IPS DF 19.7 (cell line): ENCODE measurements at regions not wholly inside any gene's neighbourhood (a gene's known extent, or its start where the extent isn't known, plus 50 kb on each side); places are given as distances from the start of the nearest gene placed in this dataset.

ENCODE experiments used
- DNase-seq: peaks from one replicate; pipeline ENCODE4 v3.0.0-alpha.2; 2013; ENCODE audit warnings: low read depth, low spot score

GRCh38 chr2:120936476-120937334 lies 201.0 kb downstream of the GLI2 start:
- DNase-seq: no peak

- DNase-seq: no peak
Observed at GRCh38 chr2:120937686-120938044, 202.0 kb downstream of the GLI2 start.

GRCh38 chr2:120938045-120938771 lies 202.5 kb downstream of the GLI2 start:
- DNase-seq: no peak

- no peak for DNase-seq
Observed at GRCh38 chr2:120939595-120940318, 204.1 kb downstream of the GLI2 start.

- DNase-seq: no peak
Observed at GRCh38 chr2:120940319-120940696, 204.6 kb downstream of the GLI2 start.

GRCh38 chr2:120940726-120941256 lies 205.1 kb downstream of the GLI2 start:
- DNase-seq: no peak

- no peak for DNase-seq
Observed at GRCh38 chr2:120941571-120942120, 206.0 kb downstream of the GLI2 start.

GRCh38 chr2:120942658-120943057 lies 207.0 kb downstream of the GLI2 start:
- DNase-seq: no peak

- DNase-seq: no peak
Observed at GRCh38 chr2:120943403-120944034, 207.9 kb downstream of the GLI2 start.

GRCh38 chr2:120944575-120944974 lies 208.9 kb downstream of the GLI2 start:
- DNase-seq: no peak

GRCh38 chr2:120945091-120945490 lies 209.4 kb downstream of the GLI2 start:
- DNase-seq: no peak

- DNase-seq: no peak
Observed at GRCh38 chr2:120945832-120946499, 210.3 kb downstream of the GLI2 start.

- DNase-seq: no peak
Observed at GRCh38 chr2:120947327-120947726, 211.7 kb downstream of the GLI2 start.

- no peak for DNase-seq
Observed at GRCh38 chr2:120947982-120948661, 212.5 kb downstream of the GLI2 start.

GRCh38 chr2:120948662-120949011 lies 213.0 kb downstream of the GLI2 start:
- no peak for DNase-seq

GRCh38 chr2:120949027-120949956 lies 213.6 kb downstream of the GLI2 start:
- no peak for DNase-seq

- DNase-seq: no peak
Observed at GRCh38 chr2:120949957-120950590, 214.4 kb downstream of the GLI2 start.

GRCh38 chr2:120951693-120952092 lies 216.0 kb downstream of the GLI2 start:
- DNase-seq: no peak

GRCh38 chr2:120952318-120952717 lies 216.7 kb downstream of the GLI2 start:
- DNase-seq: no peak
